ENCODE measurements at regions not wholly inside any gene's neighbourhood (a gene's known extent, or its start where the extent isn't known, plus 50 kb on each side); places are given as distances from the start of the nearest gene placed in this dataset.
A peak's percentile ranks its signal among the peaks of the same experiment; 100 is the strongest.
"Not testable (repeated sequence)": the region's sequence is repeated elsewhere in the genome, so short reads cannot be mapped to it uniquely, and the experiment has no call there.

- TF ChIP-seq CTCF (IDR thresholded peaks at IDR 0.05) = no peak
- H3K36me3 Mint-ChIP-seq (ENCODE audit: low read depth) = no peaks in the 10 kb centered on the region
- H3K9me3 Mint-ChIP-seq (ENCODE audit: low read depth) = peaks cover 3% of the 10 kb centered on the region
- H3K27ac Mint-ChIP-seq (ENCODE audit: unreplicated experiment) = peak overlapping the region; percentile 84
- no peaks in the 10 kb centered on the region for H3K27me3 Mint-ChIP-seq (ENCODE audit: low read depth)
- peaks cover 44% of the 10 kb centered on the region for H3K4me1 Mint-ChIP-seq (ENCODE audit: low read depth)
- no peak overlapping the region for H3K4me3 Mint-ChIP-seq (ENCODE audit: unreplicated experiment)
- no peak for DNase-seq (ENCODE audit: low spot score)
Measured at GRCh38 chr3:27559381-27559780, 75.2 kb upstream of the SLC4A7 start.

GRCh38 chr3:27557411-27557810 is 73.2 kb upstream of the SLC4A7 start:
- Mint-ChIP-seq H3K36me3 (ENCODE audit: low read depth) (peaks cover 2% of the 10 kb centered on the region), H3K27ac (ENCODE audit: unreplicated experiment) (peak overlapping the region; percentile 97), H3K4me3 (ENCODE audit: unreplicated experiment) (no peak overlapping the region), H3K9me3 (ENCODE audit: low read depth) (peaks cover 9% of the 10 kb centered on the region), H3K4me1 (ENCODE audit: low read depth) (peaks cover 63% of the 10 kb centered on the region), H3K27me3 (ENCODE audit: low read depth) (no peaks in the 10 kb centered on the region)
- TF ChIP-seq CTCF (IDR thresholded peaks at IDR 0.05) = no peak
- no peak for DNase-seq (ENCODE audit: low spot score)

GRCh38 chr3:27556887-27557286 is 72.7 kb upstream of the SLC4A7 start:
- DNase-seq (ENCODE audit: low spot score) = no peak
- Mint-ChIP-seq H3K4me3 (ENCODE audit: unreplicated experiment) (no peak overlapping the region), H3K9me3 (ENCODE audit: low read depth) (peaks cover 12% of the 10 kb centered on the region), H3K27me3 (ENCODE audit: low read depth) (no peaks in the 10 kb centered on the region), H3K4me1 (ENCODE audit: low read depth) (peaks cover 68% of the 10 kb centered on the region), H3K36me3 (ENCODE audit: low read depth) (peaks cover 2% of the 10 kb centered on the region), H3K27ac (ENCODE audit: unreplicated experiment) (peak overlapping the region; percentile 97)
- TF ChIP-seq CTCF (IDR thresholded peaks at IDR 0.05) = no peak

- Mint-ChIP-seq H3K4me3 (ENCODE audit: unreplicated experiment) (no peak overlapping the region), H3K27me3 (ENCODE audit: low read depth) (no peaks in the 10 kb centered on the region), H3K9me3 (ENCODE audit: low read depth) (peaks cover 15% of the 10 kb centered on the region), H3K4me1 (ENCODE audit: low read depth) (peaks cover 75% of the 10 kb centered on the region), H3K36me3 (ENCODE audit: low read depth) (peaks cover 2% of the 10 kb centered on the region), H3K27ac (ENCODE audit: unreplicated experiment) (peak overlapping the region; percentile 70)
- no peak for DNase-seq (ENCODE audit: low spot score)
- TF ChIP-seq CTCF (IDR thresholded peaks at IDR 0.05) = no peak
Measured at GRCh38 chr3:27554706-27555105, 70.5 kb upstream of the SLC4A7 start.

- Mint-ChIP-seq H3K4me3 (ENCODE audit: unreplicated experiment) (no peak overlapping the region), H3K36me3 (ENCODE audit: low read depth) (peaks cover 2% of the 10 kb centered on the region), H3K27ac (ENCODE audit: unreplicated experiment) (peak overlapping the region; percentile 70), H3K4me1 (ENCODE audit: low read depth) (peaks cover 73% of the 10 kb centered on the region), H3K27me3 (ENCODE audit: low read depth) (no peaks in the 10 kb centered on the region), H3K9me3 (ENCODE audit: low read depth) (peaks cover 15% of the 10 kb centered on the region)
- DNase-seq (ENCODE audit: low spot score) = no peak
- TF ChIP-seq CTCF (IDR thresholded peaks at IDR 0.05) = no peak
Measured at GRCh38 chr3:27553886-27554540, 69.8 kb upstream of the SLC4A7 start.

GRCh38 chr3:27552708-27553107 is 68.5 kb upstream of the SLC4A7 start:
- not testable (repeated sequence) for H3K27me3 Mint-ChIP-seq (ENCODE audit: low read depth); H3K4me3 Mint-ChIP-seq (ENCODE audit: unreplicated experiment); DNase-seq (ENCODE audit: low spot score); H3K36me3 Mint-ChIP-seq (ENCODE audit: low read depth)
- H3K4me1 Mint-ChIP-seq (ENCODE audit: low read depth) = peaks cover 65% of the 10 kb centered on the region
- peak overlapping the region; percentile 96 for H3K27ac Mint-ChIP-seq (ENCODE audit: unreplicated experiment)
- peaks cover 15% of the 10 kb centered on the region for H3K9me3 Mint-ChIP-seq (ENCODE audit: low read depth)

- not testable (repeated sequence) for DNase-seq (ENCODE audit: low spot score); H3K27me3 Mint-ChIP-seq (ENCODE audit: low read depth); H3K27ac Mint-ChIP-seq (ENCODE audit: unreplicated experiment); H3K4me3 Mint-ChIP-seq (ENCODE audit: unreplicated experiment); H3K36me3 Mint-ChIP-seq (ENCODE audit: low read depth)
- Mint-ChIP-seq H3K4me1 (ENCODE audit: low read depth) (peaks cover 52% of the 10 kb centered on the region), H3K9me3 (ENCODE audit: low read depth) (peaks cover 15% of the 10 kb centered on the region)
Measured at GRCh38 chr3:27551413-27551812, 67.2 kb upstream of the SLC4A7 start.
